HEK293 (cell line): ENCODE measurements at regions not wholly inside any gene's neighbourhood (a gene's known extent, or its start where the extent isn't known, plus 50 kb on each side); places are given as distances from the start of the nearest gene placed in this dataset.

ENCODE experiments used
- CTCF ChIA-PET: fragments of 350-600 bp; formaldehyde crosslinking; extraction: SDS; loops from one replicate; lab custom pipeline; 2021; ENCODE audit warnings: antibody characterized with exemption; lab: Yijun Ruan, JAX
- POLR2A ChIA-PET: fragments of 300-600 bp; formaldehyde crosslinking; extraction: SDS; loops from one replicate; lab custom pipeline; 2020; ENCODE audit warnings: antibody characterized with exemption, inconsistent platforms; lab: Yijun Ruan, JAX
- H3K27ac ChIP-seq: fragments of 200-500 bp; sonication (Bioruptor generic); 2 replicates; pipeline ENCODE4 v1.5.1; 2014; ENCODE audit warnings: low read depth, low read length, control low read depth, inconsistent platforms; ENCODE audit errors: extremely low read depth
- H3K36me3 ChIP-seq, 2 experiments: fragments of 200-500 bp in 1 of 2; sonication (Bioruptor generic) in 1 of 2; 1 replicate in 1 of 2; 2 replicates in 1 of 2; pipeline ENCODE4 v1.5.1; 2014 to 2017; ENCODE audit warnings: inconsistent platforms in 2 of 2, low read length in 2 of 2; ENCODE audit not compliant: control insufficient read depth in 2 of 2, insufficient read depth in 1 of 2
- H3K4me1 ChIP-seq: fragments of 200-500 bp; sonication (Bioruptor generic); 2 replicates; pipeline ENCODE4 v1.5.1; 2014; ENCODE audit warnings: mild to moderate bottlenecking, low read length, inconsistent platforms; ENCODE audit not compliant: control insufficient read depth, insufficient read depth
- H3K4me3 ChIP-seq: 2 replicates; pipeline ENCODE4 v1.5.1; 2011; ENCODE audit warnings: low read depth, mild to moderate bottlenecking, control low read depth, low read length, moderate library complexity
- H3K9me3 ChIP-seq: fragments of 200-500 bp; sonication (Bioruptor generic); 2 replicates; pipeline ENCODE4 v1.5.1; 2014; ENCODE audit warnings: low read depth, low read length, inconsistent platforms; ENCODE audit not compliant: control insufficient read depth, insufficient read depth
- GLI2 ChIP-seq: fragments of 450-650 bp; formaldehyde crosslinking; IDR thresholded peaks from 2 replicates; pipeline ENCODE4; 2017; ENCODE audit warnings: missing biosample characterization, missing genetic modification characterization, low read depth, borderline replicate concordance
- HOXA7 ChIP-seq: sonication (generic); formaldehyde crosslinking; IDR thresholded peaks from 2 replicates; pipeline ENCODE4 v1.8.1; 2022; ENCODE audit warnings: missing genetic modification reagents, borderline replicate concordance
- KLF1 ChIP-seq: fragments of 450-650 bp; formaldehyde crosslinking; IDR thresholded peaks from 2 replicates; pipeline ENCODE4 v1.5.1; 2016; ENCODE audit warnings: missing biosample characterization, missing genetic modification characterization
- TCF7L2 ChIP-seq: IDR thresholded peaks from 2 replicates; pipeline ENCODE4 v1.6.1; 2011; ENCODE audit warnings: low read depth, mild to moderate bottlenecking, inconsistent platforms, low read length, moderate library complexity, borderline replicate concordance
- TRIM28 ChIP-seq: IDR thresholded peaks from 2 replicates; pipeline ENCODE4 v1.6.1; 2011; ENCODE audit warnings: low read length, control low read depth, borderline replicate concordance
- ZBTB11 ChIP-seq: fragments of 450-650 bp; formaldehyde crosslinking; conservative IDR thresholded peaks from 2 replicates; pipeline ENCODE4 v1.5.1; 2016; ENCODE audit warnings: low read depth, missing biosample characterization, missing genetic modification characterization
- ZBTB48 ChIP-seq: fragments of 450-650 bp; formaldehyde crosslinking; IDR thresholded peaks from 2 replicates; pipeline ENCODE4 v1.5.1; 2016; ENCODE audit warnings: missing biosample characterization, missing genetic modification characterization
- ZBTB8A ChIP-seq: fragments of 450-650 bp; formaldehyde crosslinking; IDR thresholded peaks from 2 replicates; pipeline ENCODE4 v1.5.1; 2016; ENCODE audit warnings: missing biosample characterization, missing genetic modification characterization
- ZEB2 ChIP-seq: fragments of 450-650 bp; formaldehyde crosslinking; IDR thresholded peaks from 2 replicates; pipeline ENCODE4 v1.5.1; 2016; ENCODE audit warnings: missing biosample characterization, missing genetic modification characterization
- ZNF132 ChIP-seq: fragments of 450-650 bp; formaldehyde crosslinking; IDR thresholded peaks from 2 replicates; pipeline ENCODE4 v1.5.1; 2017; ENCODE audit warnings: missing biosample characterization, missing genetic modification characterization, borderline replicate concordance
- ZNF155 ChIP-seq: fragments of 450-650 bp; formaldehyde crosslinking; IDR thresholded peaks from 2 replicates; pipeline ENCODE4 v1.5.1; 2016; ENCODE audit warnings: missing biosample characterization, missing genetic modification characterization
- ZNF184 ChIP-seq: fragments of 450-650 bp; IDR thresholded peaks from 2 replicates; pipeline ENCODE4 v1.5.1; 2018; ENCODE audit warnings: missing biosample characterization, mild to moderate bottlenecking, missing genetic modification characterization
- ZNF24 ChIP-seq: fragments of 450-650 bp; formaldehyde crosslinking; IDR thresholded peaks from 2 replicates; pipeline ENCODE4 v1.5.1; 2016; ENCODE audit warnings: missing biosample characterization, missing genetic modification characterization
- ZNF37A ChIP-seq: fragments of 450-650 bp; IDR thresholded peaks from 2 replicates; pipeline ENCODE4 v1.5.1; 2018; ENCODE audit warnings: missing biosample characterization, missing genetic modification characterization
- ZNF600 ChIP-seq: fragments of 450-650 bp; formaldehyde crosslinking; IDR thresholded peaks from 2 replicates; pipeline ENCODE4 v1.5.1; 2016; ENCODE audit warnings: missing biosample characterization, missing genetic modification characterization
- ZSCAN30 ChIP-seq: fragments of 450-650 bp; IDR thresholded peaks from 2 replicates; pipeline ENCODE4 v1.5.1; 2018; ENCODE audit warnings: missing biosample characterization, mild to moderate bottlenecking, missing genetic modification characterization, moderate library complexity
- TF ChIP-seq, protein P1 (sequence below): fragments of 450-650 bp; formaldehyde crosslinking; IDR thresholded peaks from 2 replicates; pipeline ENCODE4 v1.5.1; 2016; ENCODE audit warnings: missing biosample characterization, missing genetic modification characterization
- TF ChIP-seq, protein P2 (sequence below): fragments of 450-650 bp; IDR thresholded peaks from 2 replicates; pipeline ENCODE4 v1.5.1; 2018; ENCODE audit warnings: missing biosample characterization, mild to moderate bottlenecking, missing genetic modification characterization

- POLR2A ChIA-PET, result no interaction called here
- H3K9me3 ChIP-seq, result no peaks in the 10 kb centered on the region
- CTCF ChIA-PET, result interaction anchor here (0.7 kb wide), 1 partner anchor 38 kb away, joined by 3 read pairs; no protein-coding TSS in a partner anchor
- no peaks in the 10 kb centered on the region for H3K4me1 ChIP-seq
- no peak overlapping the region for H3K27ac ChIP-seq
- no peaks in the 10 kb centered on the region for H3K36me3 ChIP-seq
- H3K4me3 ChIP-seq, result no peak overlapping the region
- TF ChIP-seq TRIM28, result peak; percentile 63; the same call in 1 of the 2 replicates
- no peak for TF ChIP-seq TCF7L2
- TF ChIP-seq, protein P1, sequence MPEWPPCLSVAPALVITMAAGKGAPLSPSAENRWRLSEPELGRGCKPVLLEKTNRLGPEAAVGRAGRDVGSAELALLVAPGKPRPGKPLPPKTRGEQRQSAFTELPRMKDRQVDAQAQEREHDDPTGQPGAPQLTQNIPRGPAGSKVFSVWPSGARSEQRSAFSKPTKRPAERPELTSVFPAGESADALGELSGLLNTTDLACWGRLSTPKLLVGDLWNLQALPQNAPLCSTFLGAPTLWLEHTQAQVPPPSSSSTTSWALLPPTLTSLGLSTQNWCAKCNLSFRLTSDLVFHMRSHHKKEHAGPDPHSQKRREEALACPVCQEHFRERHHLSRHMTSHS (tag by site-specific recombination), result no peak
- TF ChIP-seq ZNF24 (tag by site-specific recombination), result no peak
- TF ChIP-seq KLF1 (tag by site-specific recombination), result no peak
- TF ChIP-seq HOXA7 (CRISPR knock-in tag), result no peak
Observed at GRCh38 chr6:98529364-98529763, 305.0 kb upstream of the POU3F2 start.

DNA sequence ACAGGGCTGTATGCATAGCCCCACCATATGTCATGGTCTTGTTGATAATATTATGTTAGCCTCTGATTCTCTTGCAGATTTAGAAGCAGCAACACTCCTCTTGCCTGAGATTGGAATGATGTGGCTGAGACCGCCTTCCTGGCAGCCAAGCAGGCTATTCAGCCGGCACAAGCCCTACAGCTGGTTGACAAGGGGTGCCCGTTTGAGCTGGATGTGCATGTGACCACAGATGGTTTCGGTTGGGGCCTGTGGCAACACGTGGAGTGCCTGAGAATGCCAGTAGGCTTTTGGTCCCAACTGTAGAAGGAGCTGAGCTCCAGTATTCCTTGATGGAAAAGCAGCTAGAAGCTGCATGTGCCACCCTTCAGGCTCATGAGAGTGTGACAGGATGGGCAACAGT lies 303.6 kb upstream of the POU3F2 start:
- CTCF ChIA-PET, result interaction anchor here (0.6 kb wide), 1 partner anchor 1376 kb away, joined by 3 read pairs; no protein-coding TSS in a partner anchor
- no peaks in the 10 kb centered on the region for H3K36me3 ChIP-seq
- no peak overlapping the region for H3K4me3 ChIP-seq
- no peaks in the 10 kb centered on the region for H3K4me1 ChIP-seq
- TF ChIP-seq ZBTB8A (tag by site-specific recombination), result no peak
- no peak for TF ChIP-seq ZNF184 (tag by site-specific recombination)
- no peak for TF ChIP-seq TCF7L2
- TF ChIP-seq, protein P2, sequence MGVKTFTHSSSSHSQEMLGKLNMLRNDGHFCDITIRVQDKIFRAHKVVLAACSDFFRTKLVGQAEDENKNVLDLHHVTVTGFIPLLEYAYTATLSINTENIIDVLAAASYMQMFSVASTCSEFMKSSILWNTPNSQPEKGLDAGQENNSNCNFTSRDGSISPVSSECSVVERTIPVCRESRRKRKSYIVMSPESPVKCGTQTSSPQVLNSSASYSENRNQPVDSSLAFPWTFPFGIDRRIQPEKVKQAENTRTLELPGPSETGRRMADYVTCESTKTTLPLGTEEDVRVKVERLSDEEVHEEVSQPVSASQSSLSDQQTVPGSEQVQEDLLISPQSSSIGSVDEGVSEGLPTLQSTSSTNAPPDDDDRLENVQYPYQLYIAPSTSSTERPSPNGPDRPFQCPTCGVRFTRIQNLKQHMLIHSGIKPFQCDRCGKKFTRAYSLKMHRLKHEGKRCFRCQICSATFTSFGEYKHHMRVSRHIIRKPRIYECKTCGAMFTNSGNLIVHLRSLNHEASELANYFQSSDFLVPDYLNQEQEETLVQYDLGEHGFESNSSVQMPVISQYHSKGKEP (tag by site-specific recombination), result no peak
- TF ChIP-seq ZBTB11 (tag by site-specific recombination), result no peak
- TF ChIP-seq ZNF132 (tag by site-specific recombination), result no peak
- no peak for TF ChIP-seq ZSCAN30 (tag by site-specific recombination)
- no peak for TF ChIP-seq ZEB2
- no peak for TF ChIP-seq ZNF37A (tag by site-specific recombination)
- no peak for TF ChIP-seq GLI2 (tag by site-specific recombination)
- no peak for TF ChIP-seq ZBTB48 (tag by site-specific recombination)
- no peak for TF ChIP-seq ZNF600
- TF ChIP-seq ZNF155, result no peak
- no peak overlapping the region for H3K27ac ChIP-seq
- POLR2A ChIA-PET, result no interaction called here
- H3K9me3 ChIP-seq, result no peaks in the 10 kb centered on the region
